H9 (cell line): ENCODE measurements at regions not wholly inside any gene's neighbourhood (a gene's known extent, or its start where the extent isn't known, plus 50 kb on each side); places are given as distances from the start of the nearest gene placed in this dataset.

Experiments
- DNase-seq: peaks from one replicate; pipeline ENCODE4 v3.0.0-alpha.2; 2017
- H2AFZ ChIP-seq: one replicate; pipeline ENCODE4 v1.6.1; 2013; ENCODE audit warnings: mild to moderate bottlenecking, low read length, control low read depth, moderate library complexity
- H2AK5ac ChIP-seq: 2 replicates; pipeline ENCODE4 v1.6.1; 2013; ENCODE audit warnings: low read length, control low read depth, mixed read lengths; ENCODE audit not compliant: insufficient read length
- H2BK120ac ChIP-seq: one replicate; pipeline ENCODE4 v1.6.1; 2013; ENCODE audit warnings: low read depth, mild to moderate bottlenecking, low read length, control low read depth, inconsistent platforms; ENCODE audit not compliant: poor library complexity, severe bottlenecking
- H2BK12ac ChIP-seq: 2 replicates; pipeline ENCODE4 v1.6.1; 2013; ENCODE audit warnings: low read length, control low read depth, mixed read lengths, low read depth; ENCODE audit not compliant: insufficient read length
- H2BK15ac ChIP-seq: 2 replicates; pipeline ENCODE4 v1.6.1; 2013; ENCODE audit warnings: low read depth, low read length, control low read depth
- H2BK20ac ChIP-seq: one replicate; pipeline ENCODE4 v1.6.1; 2013; ENCODE audit warnings: low read depth, mild to moderate bottlenecking, low read length, control low read depth, inconsistent platforms; ENCODE audit not compliant: poor library complexity, severe bottlenecking
- H2BK5ac ChIP-seq: 2 replicates; pipeline ENCODE4 v1.6.1; 2013; ENCODE audit warnings: low read length, control low read depth, mixed read lengths; ENCODE audit not compliant: insufficient read length
- H3K14ac ChIP-seq: 2 replicates; pipeline ENCODE4 v1.6.1; 2013; ENCODE audit warnings: low read length, control low read depth; ENCODE audit not compliant: insufficient read depth
- H3K18ac ChIP-seq: 2 replicates; pipeline ENCODE4 v1.6.1; 2013; ENCODE audit warnings: low read depth, mild to moderate bottlenecking, mixed read lengths, low read length, control low read depth; ENCODE audit not compliant: insufficient read length
- H3K23ac ChIP-seq: 2 replicates; pipeline ENCODE4 v1.6.1; 2013; ENCODE audit warnings: low read length, control low read depth, mixed read lengths, low read depth; ENCODE audit not compliant: insufficient read length
- H3K23me2 ChIP-seq: 2 replicates; pipeline ENCODE4 v1.6.1; 2013; ENCODE audit warnings: low read depth, mild to moderate bottlenecking, mixed read lengths, low read length, control low read depth; ENCODE audit not compliant: insufficient read length, poor library complexity, severe bottlenecking
- H3K27ac ChIP-seq: 2 replicates; pipeline ENCODE4 v1.5.1; 2013; ENCODE audit warnings: low read length, control low read depth, mixed read lengths, low read depth; ENCODE audit not compliant: insufficient read length
- H3K27me3 ChIP-seq: 2 replicates; pipeline ENCODE4 v1.6.1; 2013; ENCODE audit warnings: low read length, control low read depth, inconsistent platforms; ENCODE audit not compliant: insufficient read depth
- H3K4ac ChIP-seq: 2 replicates; pipeline ENCODE4 v1.6.1; 2013; ENCODE audit warnings: low read depth, mild to moderate bottlenecking, control low read depth, inconsistent platforms, low read length, moderate library complexity
- H3K4me1 ChIP-seq: 2 replicates; pipeline ENCODE4 v1.6.1; 2013; ENCODE audit warnings: low read length, control low read depth, inconsistent platforms; ENCODE audit not compliant: insufficient read depth
- H3K4me2 ChIP-seq: 2 replicates; pipeline ENCODE4 v1.6.1; 2013; ENCODE audit warnings: low read length, control low read depth, mixed read lengths; ENCODE audit not compliant: insufficient read length, insufficient read depth
- H3K56ac ChIP-seq: 2 replicates; pipeline ENCODE4 v1.6.1; 2013; ENCODE audit warnings: low read depth, mild to moderate bottlenecking, mixed read lengths, low read length, control low read depth; ENCODE audit not compliant: insufficient read length
- H3K79me1 ChIP-seq: 2 replicates; pipeline ENCODE4 v1.6.1; 2013; ENCODE audit warnings: low read depth, mild to moderate bottlenecking, moderate library complexity, low read length, control low read depth, inconsistent platforms; ENCODE audit not compliant: insufficient read depth, poor library complexity, severe bottlenecking
- H3K79me2 ChIP-seq: 2 replicates; pipeline ENCODE4 v1.6.1; 2013; ENCODE audit warnings: low read length, control low read depth, inconsistent platforms; ENCODE audit not compliant: insufficient read depth
- H3K9ac ChIP-seq: 2 replicates; pipeline ENCODE4 v1.6.1; 2013; ENCODE audit warnings: low read length, control low read depth, mixed read lengths; ENCODE audit not compliant: insufficient read length; ENCODE audit errors: extremely low read depth
- H3K9me3 ChIP-seq: one replicate; pipeline ENCODE4 v1.6.1; 2013; ENCODE audit warnings: low read depth, low read length, inconsistent platforms; ENCODE audit not compliant: control insufficient read depth
- H3T11ph ChIP-seq: one replicate; pipeline ENCODE4 v1.6.1; 2013; ENCODE audit warnings: mild to moderate bottlenecking, low read length, control low read depth, inconsistent platforms
- H4K20me1 ChIP-seq: one replicate; pipeline ENCODE4 v1.6.1; 2013; ENCODE audit not compliant: control insufficient read depth, insufficient read length, insufficient read depth
- H4K5ac ChIP-seq: 2 replicates; pipeline ENCODE4 v1.6.1; 2013; ENCODE audit warnings: low read depth, mild to moderate bottlenecking, mixed read lengths, low read length, control low read depth; ENCODE audit not compliant: insufficient read length
- H4K8ac ChIP-seq: replicated peaks from 2 replicates; pipeline ENCODE4 v1.6.1; 2013; ENCODE audit warnings: low read length, control low read depth, mixed read lengths, low read depth; ENCODE audit not compliant: insufficient read length
- H4K91ac ChIP-seq: 2 replicates; pipeline ENCODE4 v1.6.1; 2013; ENCODE audit warnings: low read depth, mild to moderate bottlenecking, moderate library complexity, mixed read lengths, low read length, control low read depth; ENCODE audit not compliant: insufficient read length
- H3K27ac Mint-ChIP-seq, 3 experiments: 2 replicates in 2 of 3; 3 replicates in 1 of 3; pipeline ENCODE4 v1.8.0; 2020 to 2021; ENCODE audit warnings: mixed read lengths in 3 of 3, mild to moderate bottlenecking in 1 of 3, moderate library complexity in 1 of 3
- H3K27me3 Mint-ChIP-seq: 2 replicates; pipeline ENCODE4 v1.8.0; 2021; ENCODE audit warnings: low read depth, mild to moderate bottlenecking, moderate library complexity, mixed read lengths
- H3K36me3 Mint-ChIP-seq, 3 experiments: 2 replicates in 2 of 3; 3 replicates in 1 of 3; pipeline ENCODE4 v1.8.0; 2020 to 2021; ENCODE audit warnings: low read depth in 3 of 3, mixed read lengths in 3 of 3; ENCODE audit not compliant: insufficient read depth in 1 of 3
- H3K4me1 Mint-ChIP-seq, 2 experiments: 2 replicates each; pipeline ENCODE4 v1.8.0; 2020; ENCODE audit warnings: mixed read lengths in 2 of 2
- H3K4me3 Mint-ChIP-seq, 2 experiments: 2 replicates in 1 of 2; 3 replicates in 1 of 2; pipeline ENCODE4 v1.8.0; 2020 to 2021; ENCODE audit warnings: mild to moderate bottlenecking in 2 of 2, mixed read lengths in 2 of 2, moderate library complexity in 1 of 2
- H3K9me3 Mint-ChIP-seq, 2 experiments: 2 replicates in 1 of 2; 3 replicates in 1 of 2; pipeline ENCODE4 v1.8.0; 2020; ENCODE audit warnings: mild to moderate bottlenecking in 2 of 2, mixed read lengths in 2 of 2, moderate library complexity in 1 of 2
- WGBS: extraction: QIAGEN DNeasy Blood & Tissue Kit; methylation state at CpG from one replicate; pipeline ENCODE4 v1.1.7; 2013; ENCODE audit warnings: missing lambda C conversion rate, low lambda C conversion rate, mixed read lengths; ENCODE audit not compliant: insufficient read length; ENCODE audit errors: extremely low coverage; 5-methylcytosine and 5-hydroxymethylcytosine counted together
- TF ChIP-seq, protein P1 (sequence below): fragments of 200-600 bp; sonication (generic); conservative IDR thresholded peaks from 3 replicates; pipeline ENCODE4 v1.8.0; 2021; ENCODE audit warnings: antibody characterized with exemption, mild to moderate bottlenecking

- TF ChIP-seq, protein P1, sequence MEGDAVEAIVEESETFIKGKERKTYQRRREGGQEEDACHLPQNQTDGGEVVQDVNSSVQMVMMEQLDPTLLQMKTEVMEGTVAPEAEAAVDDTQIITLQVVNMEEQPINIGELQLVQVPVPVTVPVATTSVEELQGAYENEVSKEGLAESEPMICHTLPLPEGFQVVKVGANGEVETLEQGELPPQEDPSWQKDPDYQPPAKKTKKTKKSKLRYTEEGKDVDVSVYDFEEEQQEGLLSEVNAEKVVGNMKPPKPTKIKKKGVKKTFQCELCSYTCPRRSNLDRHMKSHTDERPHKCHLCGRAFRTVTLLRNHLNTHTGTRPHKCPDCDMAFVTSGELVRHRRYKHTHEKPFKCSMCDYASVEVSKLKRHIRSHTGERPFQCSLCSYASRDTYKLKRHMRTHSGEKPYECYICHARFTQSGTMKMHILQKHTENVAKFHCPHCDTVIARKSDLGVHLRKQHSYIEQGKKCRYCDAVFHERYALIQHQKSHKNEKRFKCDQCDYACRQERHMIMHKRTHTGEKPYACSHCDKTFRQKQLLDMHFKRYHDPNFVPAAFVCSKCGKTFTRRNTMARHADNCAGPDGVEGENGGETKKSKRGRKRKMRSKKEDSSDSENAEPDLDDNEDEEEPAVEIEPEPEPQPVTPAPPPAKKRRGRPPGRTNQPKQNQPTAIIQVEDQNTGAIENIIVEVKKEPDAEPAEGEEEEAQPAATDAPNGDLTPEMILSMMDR, result peak; percentile 29; the same call in 2 of the 3 replicates
- H3K9me3 Mint-ChIP-seq, result peaks cover 11 to 13% of the 10 kb centered on the region in 2 experiments; a peak in 4 of 5 replicates
- no peak overlapping the region for H2BK15ac ChIP-seq
- no peak overlapping the region for H2AK5ac ChIP-seq
- no peak overlapping the region for H2BK20ac ChIP-seq
- H4K5ac ChIP-seq, result no peak overlapping the region
- no peak overlapping the region for H3K27ac ChIP-seq
- no peak overlapping the region for H3T11ph ChIP-seq
- H2AFZ ChIP-seq, result no peak overlapping the region
- H2BK120ac ChIP-seq, result no peak overlapping the region
- WGBS, result no CpG with 5 or more reads among the region's 17 CpGs
- H3K4me1 Mint-ChIP-seq, result peaks cover 10 to 14% of the 10 kb centered on the region in 2 experiments
- H3K27ac Mint-ChIP-seq, result no peak overlapping the region
- DNase-seq, result peak; percentile 28
- no peak overlapping the region for H4K8ac ChIP-seq
- H3K36me3 Mint-ChIP-seq, result peaks cover 0 to 5% (median 2%) of the 10 kb centered on the region in 3 experiments; a peak in 2 of 7 replicates
- H3K79me1 ChIP-seq, result no peaks in the 10 kb centered on the region
- no peak overlapping the region for H3K18ac ChIP-seq
- H3K4ac ChIP-seq, result no peak overlapping the region
- H2BK5ac ChIP-seq, result no peak overlapping the region
- H3K27me3 Mint-ChIP-seq, result peaks cover 16% of the 10 kb centered on the region
- H3K79me2 ChIP-seq, result no peaks in the 10 kb centered on the region
- no peaks in the 10 kb centered on the region for H3K23me2 ChIP-seq
- no peak overlapping the region for H3K23ac ChIP-seq
- H3K4me3 Mint-ChIP-seq, result no peak overlapping the region; a peak in 1 of 5 replicates
- no peaks in the 10 kb centered on the region for H3K27me3 ChIP-seq
- no peak overlapping the region for H3K56ac ChIP-seq
- no peak overlapping the region for H3K4me2 ChIP-seq
- no peak overlapping the region for H4K91ac ChIP-seq
- no peak overlapping the region for H3K9ac ChIP-seq
- no peak overlapping the region for H2BK12ac ChIP-seq
- H3K14ac ChIP-seq, result no peak overlapping the region
- H3K4me1 ChIP-seq, result no peaks in the 10 kb centered on the region; the same call in 1 of the 2 replicates
- no peaks in the 10 kb centered on the region for H3K9me3 ChIP-seq
- no peaks in the 10 kb centered on the region for H4K20me1 ChIP-seq
These were observed 396.6 kb downstream of the NPHP4 start for GRCh38 chr1:5595531-5596170.
